ENCODE measurements at regions not wholly inside any gene's neighbourhood (a gene's known extent, or its start where the extent isn't known, plus 50 kb on each side); places are given as distances from the start of the nearest gene placed in this dataset.

DNA sequence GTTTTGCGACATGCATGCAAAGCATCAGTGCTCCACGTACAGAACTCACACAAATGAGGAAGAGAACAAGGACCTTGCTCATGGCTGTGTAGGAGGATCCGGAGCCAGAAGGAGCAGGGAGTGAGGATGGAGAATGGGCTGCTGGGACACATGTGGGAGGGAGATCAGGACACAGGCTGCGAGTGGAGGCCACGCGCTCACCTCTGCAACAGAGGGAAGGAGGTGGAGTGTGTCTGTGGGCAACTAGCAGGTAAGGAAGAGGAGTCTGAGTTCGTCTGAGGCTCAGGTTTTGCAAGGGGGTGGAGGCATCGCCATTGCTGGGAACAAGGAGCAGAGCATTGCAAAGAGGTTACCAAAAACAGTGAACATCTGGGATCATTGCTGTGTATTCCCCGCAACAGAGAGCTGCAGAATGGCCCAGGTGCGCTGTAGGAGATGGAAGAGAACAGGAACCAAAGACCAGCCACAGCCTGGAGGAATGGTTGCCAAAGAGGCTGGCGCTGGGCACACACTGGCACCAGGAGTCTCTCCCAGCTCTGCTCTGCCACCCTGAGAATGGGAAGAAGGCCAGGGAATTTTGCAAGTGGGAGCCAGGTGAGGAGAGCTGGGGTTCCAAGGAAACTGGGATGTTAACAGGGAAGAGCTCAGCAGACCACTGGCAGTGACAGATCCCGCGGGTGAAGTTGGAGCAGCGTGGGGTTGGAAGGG lies 90.0 kb upstream of the RPS6KA2 start:
- H3K27ac ChIP-seq (ENCODE audit: low read length): no peak overlapping the region
- no peak for DNase-seq
- H3K4me1 ChIP-seq (ENCODE audit: control insufficient read depth, insufficient read depth, low read length): peaks cover 8% of the 10 kb centered on the region
- H3K4me3 ChIP-seq (ENCODE audit: low read length): no peak overlapping the region
- H3K9me3 ChIP-seq (replicated peaks; ENCODE audit: control insufficient read depth, low read depth, low read length): no peaks in the 10 kb centered on the region
- 84% methylated on average over 14 of the region's 14 CpGs for WGBS (ENCODE audit: insufficient coverage)
- H3K36me3 ChIP-seq (ENCODE audit: control insufficient read depth, insufficient read depth, low read length): no peaks in the 10 kb centered on the region
- no peaks in the 10 kb centered on the region for H3K27me3 ChIP-seq (ENCODE audit: control insufficient read depth, insufficient read depth, low read length)

DNA sequence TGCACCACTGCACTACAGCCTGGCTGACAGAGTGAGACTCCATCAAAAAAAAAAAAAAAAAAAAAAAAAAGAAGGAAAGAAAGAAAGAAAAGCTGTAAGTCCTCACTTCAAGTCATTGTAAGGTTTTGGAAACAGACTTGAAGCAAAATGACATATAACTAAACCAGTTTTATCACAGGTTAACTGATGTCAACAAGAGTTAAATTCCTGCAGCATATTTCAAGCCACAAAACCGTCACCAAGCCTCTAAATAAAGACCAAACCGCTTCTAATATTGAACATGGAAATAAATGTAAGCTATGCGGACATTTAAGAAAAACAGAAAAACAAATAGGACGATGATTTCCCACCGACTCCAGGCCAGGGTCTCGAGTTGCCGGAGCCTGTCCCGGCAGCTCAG lies 88.9 kb upstream of the RPS6KA2 start:
- Histone ChIP-seq H3K4me1 (ENCODE audit: control insufficient read depth, insufficient read depth, low read length) (peaks cover 8% of the 10 kb centered on the region), H3K36me3 (ENCODE audit: control insufficient read depth, insufficient read depth, low read length) (no peaks in the 10 kb centered on the region), H3K9me3 (replicated peaks; ENCODE audit: control insufficient read depth, low read depth, low read length) (no peaks in the 10 kb centered on the region), H3K4me3 (ENCODE audit: low read length) (no peak overlapping the region), H3K27ac (ENCODE audit: low read length) (no peak overlapping the region), H3K27me3 (ENCODE audit: control insufficient read depth, insufficient read depth, low read length) (no peaks in the 10 kb centered on the region)
- 100% methylated on average over 3 of the region's 8 CpGs for WGBS (ENCODE audit: insufficient coverage)
- DNase-seq: no peak

DNA sequence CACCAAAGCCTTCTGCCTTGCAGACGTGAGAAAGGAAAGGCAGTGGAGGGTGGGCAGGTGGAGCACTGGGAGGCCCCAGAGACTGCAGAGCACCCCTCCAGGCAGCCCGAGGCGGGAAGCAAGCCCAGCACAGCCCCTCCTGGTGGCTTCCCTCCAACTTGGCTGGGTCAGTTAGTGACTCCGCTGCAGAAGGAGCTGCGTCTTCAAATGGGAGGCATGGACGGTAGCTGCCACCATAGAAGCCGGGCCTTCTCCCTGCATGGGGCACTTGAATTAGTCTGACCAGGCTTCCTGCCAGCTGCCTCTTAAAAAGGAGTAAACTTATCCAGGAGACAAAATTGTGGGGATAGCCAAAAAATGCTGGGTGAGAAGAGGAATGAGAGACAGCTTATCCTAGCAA lies 88.0 kb upstream of the RPS6KA2 start:
- Histone ChIP-seq H3K4me1 (ENCODE audit: control insufficient read depth, insufficient read depth, low read length) (peaks cover 8% of the 10 kb centered on the region), H3K27ac (ENCODE audit: low read length) (no peak overlapping the region), H3K27me3 (ENCODE audit: control insufficient read depth, insufficient read depth, low read length) (no peaks in the 10 kb centered on the region), H3K9me3 (replicated peaks; ENCODE audit: control insufficient read depth, low read depth, low read length) (peaks cover 4% of the 10 kb centered on the region), H3K36me3 (ENCODE audit: control insufficient read depth, insufficient read depth, low read length) (no peaks in the 10 kb centered on the region), H3K4me3 (ENCODE audit: low read length) (no peak overlapping the region)
- no peak for DNase-seq
- 43% methylated on average over 7 of the region's 7 CpGs for WGBS (ENCODE audit: insufficient coverage)

DNA sequence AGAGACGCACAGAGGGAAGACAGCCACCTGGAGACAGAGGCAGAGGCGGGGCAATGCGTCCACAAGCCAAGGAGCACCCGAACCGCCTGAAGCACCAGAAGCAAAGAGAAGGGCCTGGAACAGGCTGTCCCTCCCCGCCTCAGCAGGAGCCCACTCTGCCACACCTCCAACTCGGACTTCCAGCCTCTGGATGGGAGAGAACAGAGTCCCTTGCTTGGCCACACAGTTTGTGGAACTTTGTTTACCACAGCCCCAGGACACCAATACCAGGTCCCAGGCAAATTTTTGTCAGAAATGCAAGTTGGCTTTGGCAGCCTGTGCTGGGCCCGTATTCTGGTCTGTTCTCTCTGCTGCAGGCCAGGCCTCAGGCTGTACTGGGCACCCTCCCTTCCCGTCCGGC lies 87.5 kb upstream of the RPS6KA2 start:
- Histone ChIP-seq H3K9me3 (replicated peaks; ENCODE audit: control insufficient read depth, low read depth, low read length) (peaks cover 4% of the 10 kb centered on the region), H3K4me1 (ENCODE audit: control insufficient read depth, insufficient read depth, low read length) (peaks cover 8% of the 10 kb centered on the region), H3K27ac (ENCODE audit: low read length) (no peak overlapping the region), H3K4me3 (ENCODE audit: low read length) (no peak overlapping the region), H3K27me3 (ENCODE audit: control insufficient read depth, insufficient read depth, low read length) (no peaks in the 10 kb centered on the region), H3K36me3 (ENCODE audit: control insufficient read depth, insufficient read depth, low read length) (no peaks in the 10 kb centered on the region)
- WGBS (ENCODE audit: insufficient coverage): 78% methylated on average over 8 of the region's 10 CpGs
- no peak for DNase-seq

DNA sequence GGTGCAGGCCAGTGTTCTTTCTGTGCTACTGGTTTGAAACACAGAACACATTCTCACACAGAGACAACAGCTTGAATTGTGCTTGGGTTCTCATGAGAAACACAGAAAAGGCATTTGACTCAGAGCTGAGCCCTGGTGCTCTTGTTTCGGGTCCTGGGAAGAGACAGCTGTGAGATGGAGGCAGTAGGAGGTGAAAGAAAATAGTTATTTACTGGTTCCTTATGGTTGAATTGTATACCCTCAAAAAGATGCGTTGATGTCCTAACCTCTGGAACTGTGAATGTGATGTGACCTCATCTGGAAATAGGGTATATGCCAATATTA lies 87.1 kb upstream of the RPS6KA2 start:
- Histone ChIP-seq H3K4me3 (ENCODE audit: low read length) (no peak overlapping the region), H3K27me3 (ENCODE audit: control insufficient read depth, insufficient read depth, low read length) (no peaks in the 10 kb centered on the region), H3K27ac (ENCODE audit: low read length) (no peak overlapping the region), H3K9me3 (replicated peaks; ENCODE audit: control insufficient read depth, low read depth, low read length) (peaks cover 4% of the 10 kb centered on the region), H3K36me3 (ENCODE audit: control insufficient read depth, insufficient read depth, low read length) (no peaks in the 10 kb centered on the region), H3K4me1 (ENCODE audit: control insufficient read depth, insufficient read depth, low read length) (peaks cover 8% of the 10 kb centered on the region)
- 73% methylated on average over 2 of the region's 2 CpGs for WGBS (ENCODE audit: insufficient coverage)
- no peak for DNase-seq

DNA sequence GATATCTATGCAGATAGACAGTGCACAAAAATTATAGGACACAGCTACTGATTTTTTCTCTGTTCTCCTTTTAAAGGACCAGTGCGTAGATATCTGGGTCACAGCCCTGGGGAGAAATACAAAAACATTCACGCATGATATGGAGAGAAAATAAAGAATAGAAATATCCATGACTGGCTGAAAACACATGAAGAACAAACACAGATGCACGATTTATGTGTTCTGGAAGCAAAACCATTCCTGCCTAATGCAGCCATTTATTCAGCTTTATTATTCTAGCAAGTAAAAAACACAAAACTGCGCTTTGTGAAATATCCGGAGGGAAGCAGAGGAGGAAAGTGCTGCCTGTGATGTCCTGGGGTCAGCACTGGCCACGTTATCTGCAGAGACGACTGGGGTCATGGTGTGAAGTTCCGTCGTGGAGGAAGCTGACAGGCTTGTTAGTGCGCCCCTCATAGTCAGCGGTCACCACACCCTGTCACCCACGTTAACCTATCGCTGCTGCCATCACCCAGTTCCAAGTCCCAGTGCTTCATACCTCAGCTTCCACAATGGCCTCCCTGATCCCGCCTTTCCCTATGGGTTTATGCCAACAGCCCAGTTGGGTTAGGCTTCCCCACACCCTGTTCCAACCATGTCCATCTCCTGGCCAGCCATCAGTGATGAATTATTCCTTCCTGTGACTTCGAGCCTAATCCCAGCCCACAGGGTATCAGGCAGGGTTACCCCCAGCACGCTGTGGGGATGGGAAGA lies 86.6 kb upstream of the RPS6KA2 start:
- peaks cover 8% of the 10 kb centered on the region for H3K4me1 ChIP-seq (ENCODE audit: control insufficient read depth, insufficient read depth, low read length)
- H3K27me3 ChIP-seq (ENCODE audit: control insufficient read depth, insufficient read depth, low read length): no peaks in the 10 kb centered on the region
- no peaks in the 10 kb centered on the region for H3K36me3 ChIP-seq (ENCODE audit: control insufficient read depth, insufficient read depth, low read length)
- peaks cover 4% of the 10 kb centered on the region for H3K9me3 ChIP-seq (replicated peaks; ENCODE audit: control insufficient read depth, low read depth, low read length)
- peak; percentile 74 for DNase-seq
- H3K27ac ChIP-seq (ENCODE audit: low read length): no peak overlapping the region
- H3K4me3 ChIP-seq (ENCODE audit: low read length): no peak overlapping the region
- 53% methylated on average over 5 of the region's 16 CpGs for WGBS (ENCODE audit: insufficient coverage)

DNA sequence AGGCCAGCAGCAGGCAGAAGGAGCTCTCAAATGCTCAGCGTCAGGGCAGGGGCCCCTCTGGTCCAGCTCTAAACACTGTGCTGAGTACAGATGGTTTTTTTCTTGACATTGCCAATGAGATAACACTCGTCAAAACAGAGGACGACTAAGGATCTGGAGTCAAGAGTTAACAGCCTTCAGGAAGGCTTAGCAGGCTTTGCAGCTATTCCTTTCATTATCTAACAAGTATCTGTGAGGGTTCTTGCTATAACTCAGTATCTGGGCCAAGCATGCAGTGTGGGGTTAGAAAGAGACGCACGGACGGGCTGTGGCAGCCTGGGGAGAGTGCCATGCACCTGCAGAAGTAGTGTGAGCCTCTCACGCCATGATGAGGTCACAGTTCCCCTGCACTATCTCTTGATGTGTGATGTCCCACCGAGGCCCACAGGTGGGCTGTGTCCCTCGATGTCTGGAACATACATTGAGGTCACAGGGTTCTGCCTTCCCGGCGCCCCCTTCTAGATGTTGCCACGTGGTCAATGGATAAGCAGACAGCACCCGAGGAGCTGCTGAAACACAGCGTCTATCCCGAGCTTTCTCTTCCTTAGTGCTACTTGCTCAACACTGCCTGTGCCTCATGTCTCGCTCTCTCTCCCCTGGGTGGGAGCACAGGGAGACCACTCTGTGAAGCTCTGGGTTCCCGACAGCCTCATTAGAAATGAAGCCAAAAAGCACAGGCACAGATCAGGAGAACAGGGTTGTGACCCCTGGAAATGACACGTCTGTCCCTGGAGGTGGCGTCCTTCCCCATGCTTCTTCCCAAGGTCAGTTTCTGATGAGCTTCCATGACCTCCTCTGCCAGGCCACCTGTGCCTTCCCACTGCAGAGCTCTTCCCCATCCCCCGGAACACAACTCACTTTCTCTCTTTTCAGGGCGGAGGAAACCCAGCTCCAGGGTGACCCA lies 85.5 kb upstream of the RPS6KA2 start:
- DNase-seq: no peak
- Histone ChIP-seq H3K4me3 (ENCODE audit: low read length) (no peak overlapping the region), H3K27me3 (ENCODE audit: control insufficient read depth, insufficient read depth, low read length) (no peaks in the 10 kb centered on the region), H3K9me3 (replicated peaks; ENCODE audit: control insufficient read depth, low read depth, low read length) (peaks cover 4% of the 10 kb centered on the region), H3K4me1 (ENCODE audit: control insufficient read depth, insufficient read depth, low read length) (peaks cover 8% of the 10 kb centered on the region), H3K36me3 (ENCODE audit: control insufficient read depth, insufficient read depth, low read length) (no peaks in the 10 kb centered on the region), H3K27ac (ENCODE audit: low read length) (no peak overlapping the region)
- WGBS (ENCODE audit: insufficient coverage): 74% methylated on average over 16 of the region's 21 CpGs

DNA sequence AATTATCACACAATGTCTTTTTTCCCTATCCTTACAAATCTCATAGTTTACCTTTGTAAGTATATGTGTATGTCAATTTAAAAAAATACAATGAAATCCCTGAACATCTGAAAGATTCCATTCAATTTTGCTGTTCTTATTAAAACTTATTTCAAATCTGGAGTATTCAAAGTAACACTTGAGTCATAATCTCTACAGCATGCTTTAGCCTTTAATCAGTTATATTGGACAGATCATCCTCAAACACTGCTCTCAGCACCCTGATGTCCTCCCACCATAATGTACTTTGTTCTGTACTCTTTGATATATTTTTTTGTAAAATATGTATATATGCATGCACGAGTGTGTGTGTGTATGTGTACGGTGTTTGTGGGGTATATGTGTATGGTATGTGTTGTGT lies 83.0 kb upstream of the RPS6KA2 start:
- no peak for DNase-seq
- no CpG with 5 or more reads among the region's 2 CpGs for WGBS (ENCODE audit: insufficient coverage)
- H3K9me3 ChIP-seq (replicated peaks; ENCODE audit: control insufficient read depth, low read depth, low read length): peaks cover 4% of the 10 kb centered on the region
- no peaks in the 10 kb centered on the region for H3K27me3 ChIP-seq (ENCODE audit: control insufficient read depth, insufficient read depth, low read length)
- H3K4me3 ChIP-seq (ENCODE audit: low read length): no peak overlapping the region
- no peak overlapping the region for H3K27ac ChIP-seq (ENCODE audit: low read length)
- no peaks in the 10 kb centered on the region for H3K36me3 ChIP-seq (ENCODE audit: control insufficient read depth, insufficient read depth, low read length)
- H3K4me1 ChIP-seq (ENCODE audit: control insufficient read depth, insufficient read depth, low read length): peaks cover 4% of the 10 kb centered on the region

DNA sequence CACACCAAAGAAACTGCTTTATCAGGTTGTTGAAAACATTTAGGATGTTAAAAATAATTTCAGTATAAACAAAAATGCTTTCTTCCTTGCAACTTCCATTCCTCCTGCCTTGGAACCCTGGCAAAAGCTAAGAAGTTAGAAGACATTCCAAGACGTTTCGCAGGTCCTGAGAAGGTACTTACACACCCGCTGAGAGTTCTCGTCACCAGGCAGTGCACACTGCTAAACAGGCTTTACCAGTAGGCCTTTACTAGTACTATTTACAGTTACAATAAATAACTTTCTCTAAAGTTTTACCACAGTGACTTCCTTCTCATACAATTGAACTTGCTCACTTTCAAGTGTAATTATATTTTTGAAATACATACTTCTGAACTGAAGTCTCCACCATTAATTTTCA lies 81.4 kb upstream of the RPS6KA2 start:
- H3K36me3 ChIP-seq (ENCODE audit: control insufficient read depth, insufficient read depth, low read length): no peaks in the 10 kb centered on the region
- H3K27me3 ChIP-seq (ENCODE audit: control insufficient read depth, insufficient read depth, low read length): peaks cover 3% of the 10 kb centered on the region
- H3K27ac ChIP-seq (ENCODE audit: low read length): no peak overlapping the region
- no peaks in the 10 kb centered on the region for H3K4me1 ChIP-seq (ENCODE audit: control insufficient read depth, insufficient read depth, low read length)
- H3K4me3 ChIP-seq (ENCODE audit: low read length): no peak overlapping the region
- no peak for DNase-seq
- 75% methylated on average over 4 of the region's 4 CpGs for WGBS (ENCODE audit: insufficient coverage)
- H3K9me3 ChIP-seq (replicated peaks; ENCODE audit: control insufficient read depth, low read depth, low read length): peaks cover 4% of the 10 kb centered on the region

DNA sequence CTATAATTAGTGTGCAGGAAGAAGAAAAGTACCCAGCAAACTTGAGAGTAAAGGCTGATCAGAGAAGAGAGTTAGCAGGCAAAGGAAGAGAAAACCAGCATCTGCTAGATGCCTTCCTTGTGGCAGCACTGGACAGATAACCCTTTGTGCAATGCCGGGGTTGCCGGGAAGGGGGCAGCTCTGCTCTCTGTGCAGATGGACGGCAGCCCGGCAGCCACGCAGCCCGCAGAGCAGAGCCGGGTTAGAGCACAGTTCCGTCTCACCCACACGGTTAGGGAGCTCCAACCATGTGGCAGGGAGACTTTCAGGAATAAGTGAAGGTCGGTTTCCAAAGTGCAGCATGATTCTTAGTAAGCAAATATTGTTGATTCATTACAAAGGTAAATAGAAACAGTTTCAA lies 80.0 kb upstream of the RPS6KA2 start:
- 9% methylated on average over 8 of the region's 10 CpGs for WGBS (ENCODE audit: insufficient coverage)
- Histone ChIP-seq H3K27me3 (ENCODE audit: control insufficient read depth, insufficient read depth, low read length) (peaks cover 8% of the 10 kb centered on the region), H3K9me3 (replicated peaks; ENCODE audit: control insufficient read depth, low read depth, low read length) (peaks cover 4% of the 10 kb centered on the region), H3K4me3 (ENCODE audit: low read length) (no peak overlapping the region), H3K27ac (ENCODE audit: low read length) (no peak overlapping the region), H3K36me3 (ENCODE audit: control insufficient read depth, insufficient read depth, low read length) (no peaks in the 10 kb centered on the region), H3K4me1 (ENCODE audit: control insufficient read depth, insufficient read depth, low read length) (no peaks in the 10 kb centered on the region)
- DNase-seq: no peak

Data from muscle of leg (tissue), 3 donors.